T-helper 1 cell treated with Interleukin-12 subunit alpha and Interleukin-12 subunit beta and Interleukin-4 antibody, amounts not matched to agents 30 μg/mL and 1 μg/mL, for 36 hours (primary cell): ENCODE measurements at regions not wholly inside any gene's neighbourhood (a gene's known extent, or its start where the extent isn't known, plus 50 kb on each side); places are given as distances from the start of the nearest gene placed in this dataset.
"Not testable (repeated sequence)": the region's sequence is repeated elsewhere in the genome, so short reads cannot be mapped to it uniquely, and the experiment has no call there.

Experiments
- H3K27ac Mint-ChIP-seq: one replicate; pipeline ENCODE4 v1.8.0; 2021; ENCODE audit warnings: mild to moderate bottlenecking, mixed read lengths
- H3K27me3 Mint-ChIP-seq: one replicate; pipeline ENCODE4 v1.8.0; 2021; ENCODE audit warnings: low read depth, mixed read lengths
- H3K36me3 Mint-ChIP-seq: one replicate; pipeline ENCODE4 v1.8.0; 2021; ENCODE audit warnings: low read depth, mixed read lengths
- H3K4me1 Mint-ChIP-seq: one replicate; pipeline ENCODE4 v1.8.0; 2021; ENCODE audit warnings: low read depth, mixed read lengths
- H3K4me3 Mint-ChIP-seq: one replicate; pipeline ENCODE4 v1.8.0; 2021; ENCODE audit warnings: mild to moderate bottlenecking, moderate library complexity, mixed read lengths
- H3K9me3 Mint-ChIP-seq: one replicate; pipeline ENCODE4 v1.8.0; 2021; ENCODE audit warnings: mixed read lengths

- Mint-ChIP-seq H3K4me3 (no peak overlapping the region), H3K27me3 (no peaks in the 10 kb centered on the region), H3K27ac (no peak overlapping the region), H3K4me1 (no peaks in the 10 kb centered on the region), H3K9me3 (peaks cover 7% of the 10 kb centered on the region), H3K36me3 (no peaks in the 10 kb centered on the region)
These were observed 358.7 kb downstream of the SQOR start for GRCh38 chr15:45993508-45993907.

GRCh38 chr15:45995800-45996199 lies 361.0 kb downstream of the SQOR start:
- Mint-ChIP-seq H3K4me1 (no peaks in the 10 kb centered on the region), H3K27me3 (no peaks in the 10 kb centered on the region), H3K9me3 (peaks cover 2% of the 10 kb centered on the region), H3K36me3 (no peaks in the 10 kb centered on the region), H3K27ac (no peak overlapping the region), H3K4me3 (no peak overlapping the region)

- Mint-ChIP-seq H3K36me3 (no peaks in the 10 kb centered on the region), H3K4me3 (no peak overlapping the region), H3K9me3 (peaks cover 40% of the 10 kb centered on the region), H3K4me1 (no peaks in the 10 kb centered on the region), H3K27ac (no peak overlapping the region), H3K27me3 (no peaks in the 10 kb centered on the region)
These were observed 379.7 kb downstream of the SQOR start for GRCh38 chr15:46014532-46014931.

GRCh38 chr15:46034755-46035154 lies 399.9 kb downstream of the SQOR start:
- Mint-ChIP-seq H3K9me3 (peaks cover 6% of the 10 kb centered on the region), H3K4me1 (no peaks in the 10 kb centered on the region), H3K36me3 (no peaks in the 10 kb centered on the region), H3K4me3 (no peak overlapping the region), H3K27ac (no peak overlapping the region), H3K27me3 (no peaks in the 10 kb centered on the region)

GRCh38 chr15:46039703-46040102 lies 404.9 kb downstream of the SQOR start:
- Mint-ChIP-seq H3K36me3 (no peaks in the 10 kb centered on the region), H3K4me1 (no peaks in the 10 kb centered on the region), H3K27me3 (no peaks in the 10 kb centered on the region)

GRCh38 chr15:46041905-46042304 lies 407.1 kb downstream of the SQOR start:
- Mint-ChIP-seq H3K27me3 (no peaks in the 10 kb centered on the region), H3K9me3 (peaks cover 11% of the 10 kb centered on the region), H3K4me3 (no peak overlapping the region), H3K36me3 (no peaks in the 10 kb centered on the region), H3K27ac (no peak overlapping the region), H3K4me1 (no peaks in the 10 kb centered on the region)

More at GRCh38 chr15:46039703-46040102, 404.9 kb downstream of the SQOR start:
- Mint-ChIP-seq H3K9me3 (peaks cover 9% of the 10 kb centered on the region), H3K27ac (no peak overlapping the region), H3K4me3 (no peak overlapping the region)

- Mint-ChIP-seq H3K27ac (no peak overlapping the region), H3K4me3 (no peak overlapping the region), H3K4me1 (no peaks in the 10 kb centered on the region), H3K9me3 (peaks cover 8% of the 10 kb centered on the region), H3K27me3 (no peaks in the 10 kb centered on the region), H3K36me3 (no peaks in the 10 kb centered on the region)
These were observed 425.2 kb downstream of the SQOR start for GRCh38 chr15:46059921-46060594.

GRCh38 chr15:46061002-46061401 lies 426.2 kb downstream of the SQOR start:
- Mint-ChIP-seq H3K27me3 (no peaks in the 10 kb centered on the region), H3K4me1 (no peaks in the 10 kb centered on the region), H3K9me3 (peaks cover 12% of the 10 kb centered on the region), H3K36me3 (no peaks in the 10 kb centered on the region), H3K4me3 (no peak overlapping the region), H3K27ac (no peak overlapping the region)

GRCh38 chr15:46077220-46077619 lies 442.4 kb downstream of the SQOR start:
- H3K4me3 Mint-ChIP-seq = no peak overlapping the region
- H3K4me1 Mint-ChIP-seq = no peaks in the 10 kb centered on the region
- H3K9me3 Mint-ChIP-seq = no peaks in the 10 kb centered on the region
- H3K36me3 Mint-ChIP-seq = no peaks in the 10 kb centered on the region
- H3K27ac Mint-ChIP-seq = no peak overlapping the region
- H3K27me3 Mint-ChIP-seq = no peaks in the 10 kb centered on the region

- H3K4me3 Mint-ChIP-seq = no peak overlapping the region
- H3K27ac Mint-ChIP-seq = no peak overlapping the region
- H3K27me3 Mint-ChIP-seq = no peaks in the 10 kb centered on the region
- no peaks in the 10 kb centered on the region for H3K4me1 Mint-ChIP-seq
- H3K9me3 Mint-ChIP-seq = no peaks in the 10 kb centered on the region
- H3K36me3 Mint-ChIP-seq = no peaks in the 10 kb centered on the region
These were observed 444.2 kb downstream of the SQOR start for GRCh38 chr15:46079046-46079445.

- Mint-ChIP-seq H3K9me3 (no peaks in the 10 kb centered on the region), H3K27ac (no peak overlapping the region), H3K4me3 (no peak overlapping the region), H3K36me3 (no peaks in the 10 kb centered on the region), H3K4me1 (no peaks in the 10 kb centered on the region), H3K27me3 (no peaks in the 10 kb centered on the region)
These were observed 445.2 kb downstream of the SQOR start for GRCh38 chr15:46080016-46080415.

GRCh38 chr15:46088486-46089445 lies 453.9 kb downstream of the SQOR start:
- Mint-ChIP-seq H3K4me3 (no peak overlapping the region), H3K27ac (no peak overlapping the region), H3K27me3 (no peaks in the 10 kb centered on the region), H3K36me3 (no peaks in the 10 kb centered on the region), H3K9me3 (no peaks in the 10 kb centered on the region), H3K4me1 (no peaks in the 10 kb centered on the region)

GRCh38 chr15:46089467-46089935 lies 454.7 kb downstream of the SQOR start:
- H3K4me3 Mint-ChIP-seq = no peak overlapping the region
- no peaks in the 10 kb centered on the region for H3K36me3 Mint-ChIP-seq
- H3K27ac Mint-ChIP-seq = no peak overlapping the region
- no peaks in the 10 kb centered on the region for H3K9me3 Mint-ChIP-seq
- H3K27me3 Mint-ChIP-seq = no peaks in the 10 kb centered on the region
- no peaks in the 10 kb centered on the region for H3K4me1 Mint-ChIP-seq

GRCh38 chr15:46091860-46092450 lies 457.1 kb downstream of the SQOR start:
- no peaks in the 10 kb centered on the region for H3K36me3 Mint-ChIP-seq
- H3K27me3 Mint-ChIP-seq = no peaks in the 10 kb centered on the region
- H3K4me1 Mint-ChIP-seq = no peaks in the 10 kb centered on the region
- H3K4me3 Mint-ChIP-seq = no peak overlapping the region
- peaks cover 7% of the 10 kb centered on the region for H3K9me3 Mint-ChIP-seq
- no peak overlapping the region for H3K27ac Mint-ChIP-seq

GRCh38 chr15:46098006-46098405 lies 463.2 kb downstream of the SQOR start:
- H3K9me3 Mint-ChIP-seq, H3K4me1 Mint-ChIP-seq, H3K27me3 Mint-ChIP-seq, H3K36me3 Mint-ChIP-seq, H3K27ac Mint-ChIP-seq, H3K4me3 Mint-ChIP-seq: not testable (repeated sequence)
